HL-60 (cell line): ENCODE measurements at regions not wholly inside any gene's neighbourhood (a gene's known extent, or its start where the extent isn't known, plus 50 kb on each side); places are given as distances from the start of the nearest gene placed in this dataset.

Experiments
- DNase-seq, 2 experiments: peaks; one replicate each; pipeline ENCODE4 v3.0.0-alpha.2; 2010 to 2020; ENCODE audit warnings: low read depth in 1 of 2, low spot score in 1 of 2
- H3K27ac ChIP-seq: fragments of 250-450 bp; sonication (Bioruptor Pico); replicated peaks from 2 replicates; pipeline ENCODE4 v1.5.1; 2020; ENCODE audit warnings: mild to moderate bottlenecking, moderate library complexity
- H3K27me3 ChIP-seq: fragments of 250-450 bp; sonication (Bioruptor Pico); 2 replicates; pipeline ENCODE4 v1.5.1; 2021; ENCODE audit warnings: mild to moderate bottlenecking, moderate library complexity; ENCODE audit not compliant: insufficient read depth, poor library complexity, severe bottlenecking
- H3K4me3 ChIP-seq: replicated peaks from 2 replicates; pipeline ENCODE4 v1.5.1; 2011; ENCODE audit warnings: mild to moderate bottlenecking, control low read depth, low read length; ENCODE audit not compliant: insufficient read depth
- GABPA ChIP-seq: IDR thresholded peaks from 2 replicates; pipeline ENCODE4 v1.6.1; 2012; ENCODE audit warnings: low read depth
- POLR2AphosphoS5 ChIP-seq: IDR thresholded peaks from 2 replicates; pipeline ENCODE4 v1.6.1; 2012; ENCODE audit warnings: low read depth
- SPI1 ChIP-seq: IDR thresholded peaks from 2 replicates; pipeline ENCODE4 v1.6.1; 2012; ENCODE audit warnings: low read depth, mild to moderate bottlenecking, borderline replicate concordance
- TF ChIP-seq, protein P1 (sequence below): IDR thresholded peaks from 2 replicates; pipeline ENCODE4 v1.6.1; 2012; ENCODE audit warnings: low read depth; ENCODE audit not compliant: insufficient replicate concordance
- TF ChIP-seq, protein P2 (sequence below): IDR thresholded peaks from one replicate; pipeline ENCODE4 v1.5.1; 2011; ENCODE audit warnings: low read length, control low read depth, inconsistent platforms; ENCODE audit not compliant: insufficient read depth

DNA sequence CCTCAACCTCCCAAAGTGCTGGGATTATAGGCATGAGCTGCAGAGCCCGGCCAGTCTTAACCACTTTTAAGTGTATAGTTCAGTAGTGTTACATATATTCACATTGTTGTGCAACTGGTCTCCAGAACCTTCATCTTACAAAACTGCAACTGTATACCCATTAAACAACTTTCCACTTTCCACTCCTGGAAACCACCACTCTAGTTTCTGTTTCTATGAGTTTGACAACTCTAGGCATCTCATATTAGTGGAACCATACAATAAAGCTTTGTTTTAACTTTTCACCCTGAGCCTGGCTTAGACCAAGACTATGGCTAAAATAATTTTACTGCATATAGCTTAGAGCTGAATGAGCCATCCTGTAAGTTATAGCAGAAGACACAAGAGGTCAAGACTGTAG, 108.0 kb upstream of the GOT2 start:
- no peaks in the 10 kb centered on the region for H3K27me3 ChIP-seq
- H3K27ac ChIP-seq, result no peak overlapping the region
- no peak for DNase-seq
- H3K4me3 ChIP-seq, result no peak overlapping the region
- TF ChIP-seq SPI1 (no peak), GABPA (no peak), POLR2AphosphoS5 (no peak)
- TF ChIP-seq, protein P1, sequence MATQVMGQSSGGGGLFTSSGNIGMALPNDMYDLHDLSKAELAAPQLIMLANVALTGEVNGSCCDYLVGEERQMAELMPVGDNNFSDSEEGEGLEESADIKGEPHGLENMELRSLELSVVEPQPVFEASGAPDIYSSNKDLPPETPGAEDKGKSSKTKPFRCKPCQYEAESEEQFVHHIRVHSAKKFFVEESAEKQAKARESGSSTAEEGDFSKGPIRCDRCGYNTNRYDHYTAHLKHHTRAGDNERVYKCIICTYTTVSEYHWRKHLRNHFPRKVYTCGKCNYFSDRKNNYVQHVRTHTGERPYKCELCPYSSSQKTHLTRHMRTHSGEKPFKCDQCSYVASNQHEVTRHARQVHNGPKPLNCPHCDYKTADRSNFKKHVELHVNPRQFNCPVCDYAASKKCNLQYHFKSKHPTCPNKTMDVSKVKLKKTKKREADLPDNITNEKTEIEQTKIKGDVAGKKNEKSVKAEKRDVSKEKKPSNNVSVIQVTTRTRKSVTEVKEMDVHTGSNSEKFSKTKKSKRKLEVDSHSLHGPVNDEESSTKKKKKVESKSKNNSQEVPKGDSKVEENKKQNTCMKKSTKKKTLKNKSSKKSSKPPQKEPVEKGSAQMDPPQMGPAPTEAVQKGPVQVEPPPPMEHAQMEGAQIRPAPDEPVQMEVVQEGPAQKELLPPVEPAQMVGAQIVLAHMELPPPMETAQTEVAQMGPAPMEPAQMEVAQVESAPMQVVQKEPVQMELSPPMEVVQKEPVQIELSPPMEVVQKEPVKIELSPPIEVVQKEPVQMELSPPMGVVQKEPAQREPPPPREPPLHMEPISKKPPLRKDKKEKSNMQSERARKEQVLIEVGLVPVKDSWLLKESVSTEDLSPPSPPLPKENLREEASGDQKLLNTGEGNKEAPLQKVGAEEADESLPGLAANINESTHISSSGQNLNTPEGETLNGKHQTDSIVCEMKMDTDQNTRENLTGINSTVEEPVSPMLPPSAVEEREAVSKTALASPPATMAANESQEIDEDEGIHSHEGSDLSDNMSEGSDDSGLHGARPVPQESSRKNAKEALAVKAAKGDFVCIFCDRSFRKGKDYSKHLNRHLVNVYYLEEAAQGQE, result no peak
- TF ChIP-seq, protein P2, sequence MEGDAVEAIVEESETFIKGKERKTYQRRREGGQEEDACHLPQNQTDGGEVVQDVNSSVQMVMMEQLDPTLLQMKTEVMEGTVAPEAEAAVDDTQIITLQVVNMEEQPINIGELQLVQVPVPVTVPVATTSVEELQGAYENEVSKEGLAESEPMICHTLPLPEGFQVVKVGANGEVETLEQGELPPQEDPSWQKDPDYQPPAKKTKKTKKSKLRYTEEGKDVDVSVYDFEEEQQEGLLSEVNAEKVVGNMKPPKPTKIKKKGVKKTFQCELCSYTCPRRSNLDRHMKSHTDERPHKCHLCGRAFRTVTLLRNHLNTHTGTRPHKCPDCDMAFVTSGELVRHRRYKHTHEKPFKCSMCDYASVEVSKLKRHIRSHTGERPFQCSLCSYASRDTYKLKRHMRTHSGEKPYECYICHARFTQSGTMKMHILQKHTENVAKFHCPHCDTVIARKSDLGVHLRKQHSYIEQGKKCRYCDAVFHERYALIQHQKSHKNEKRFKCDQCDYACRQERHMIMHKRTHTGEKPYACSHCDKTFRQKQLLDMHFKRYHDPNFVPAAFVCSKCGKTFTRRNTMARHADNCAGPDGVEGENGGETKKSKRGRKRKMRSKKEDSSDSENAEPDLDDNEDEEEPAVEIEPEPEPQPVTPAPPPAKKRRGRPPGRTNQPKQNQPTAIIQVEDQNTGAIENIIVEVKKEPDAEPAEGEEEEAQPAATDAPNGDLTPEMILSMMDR, result no peak

DNA sequence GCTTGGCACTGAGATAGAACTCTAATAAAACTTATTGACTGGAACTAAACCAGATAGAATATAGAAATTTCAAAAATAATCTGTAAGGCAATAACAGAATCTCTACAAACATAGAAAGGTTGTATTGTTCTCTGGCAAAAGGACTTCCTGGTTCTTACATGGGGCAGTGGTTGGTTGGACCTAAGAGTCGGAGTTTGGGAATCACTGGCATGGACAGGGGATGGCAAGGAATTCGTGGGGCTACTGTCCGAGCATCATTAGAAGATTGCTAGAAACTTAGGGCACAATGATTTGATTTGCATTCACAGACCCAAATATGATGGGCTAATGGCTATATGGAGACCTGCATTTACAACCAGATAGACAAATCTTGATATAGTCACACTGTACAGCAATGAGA, 103.8 kb upstream of the GOT2 start:
- no peak for DNase-seq
- no peak overlapping the region for H3K4me3 ChIP-seq
- no peaks in the 10 kb centered on the region for H3K27me3 ChIP-seq
- no peak overlapping the region for H3K27ac ChIP-seq
- TF ChIP-seq, protein P1, result no peak

DNA sequence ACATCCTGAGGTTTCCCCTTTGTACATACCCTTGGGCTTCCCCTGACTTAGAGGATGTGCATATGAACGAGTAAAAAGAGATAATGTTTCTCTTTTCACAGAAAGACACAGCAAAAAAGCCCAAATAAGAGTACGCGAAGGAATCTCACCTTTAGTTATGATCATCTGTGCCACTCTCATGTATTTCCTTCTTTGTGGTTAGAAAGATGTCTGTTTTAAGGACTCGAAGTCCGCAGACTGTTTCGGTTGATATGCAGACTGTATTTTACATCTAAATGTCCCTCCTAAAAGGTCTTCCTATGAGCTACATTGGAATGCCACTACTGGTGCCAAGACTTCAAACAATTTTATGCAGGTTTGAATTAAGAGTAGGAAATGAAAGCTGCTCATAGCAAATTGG, 102.3 kb upstream of the GOT2 start:
- Histone ChIP-seq H3K27me3 (no peaks in the 10 kb centered on the region), H3K27ac (no peak overlapping the region), H3K4me3 (no peak overlapping the region)
- no peak for TF ChIP-seq GABPA
- TF ChIP-seq SPI1, result no peak
- no peak for TF ChIP-seq POLR2AphosphoS5
- TF ChIP-seq, protein P2, result no peak
- TF ChIP-seq, protein P1, result no peak
- no peak for DNase-seq

DNA sequence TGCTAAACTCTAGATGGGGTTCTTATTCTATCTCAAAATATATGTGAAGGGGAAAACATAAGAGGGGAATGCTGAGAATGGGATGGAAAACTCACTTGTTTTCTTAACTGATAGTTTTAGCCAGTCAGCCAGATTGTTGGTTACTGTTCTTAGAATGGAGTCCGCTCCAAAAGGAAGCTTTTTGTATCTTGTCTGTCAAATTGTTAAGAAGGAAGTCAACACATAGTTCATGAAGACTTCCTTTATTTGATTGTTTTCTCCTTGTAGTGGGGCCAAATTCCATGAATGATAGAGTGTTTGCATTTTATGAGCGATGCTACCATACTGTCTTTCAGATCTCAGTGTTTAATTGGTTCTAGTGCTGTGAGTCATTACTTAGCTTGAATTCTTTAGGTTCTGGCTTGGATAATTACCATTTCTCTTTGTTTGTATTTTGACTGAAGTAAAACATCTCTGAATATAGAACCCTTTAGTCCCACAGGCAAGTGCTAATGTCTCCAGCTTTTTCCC, 98.3 kb upstream of the GOT2 start:
- Histone ChIP-seq H3K27me3 (no peaks in the 10 kb centered on the region), H3K27ac (no peak overlapping the region), H3K4me3 (no peak overlapping the region)
- TF ChIP-seq SPI1, result peak; percentile 25; the same call in 1 of the 2 replicates
- TF ChIP-seq, protein P1, result no peak
- no peak for DNase-seq
